GM19043 (cell line): ENCODE measurements at regions not wholly inside any gene's neighbourhood (a gene's known extent, or its start where the extent isn't known, plus 50 kb on each side); places are given as distances from the start of the nearest gene placed in this dataset.
"Not testable (repeated sequence)": the region's sequence is repeated elsewhere in the genome, so short reads cannot be mapped to it uniquely, and the experiment has no call there.

Source experiments
- ATAC-seq: cut with Tn5 transposase; IDR thresholded peaks from one replicate; pipeline ENCODE4 v1.9.1; 2021; ENCODE audit warnings: low read depth; ENCODE audit not compliant: unreplicated experiment

GRCh38 chr9:63813391-63814021 lies 1471.5 kb downstream of the FOXD4L5 start:
- ATAC-seq, result not testable (repeated sequence)

GRCh38 chr9:63812822-63813221 lies 1472.2 kb downstream of the FOXD4L5 start:
- peak; percentile 55 for ATAC-seq

GRCh38 chr9:63804205-63804604 lies 1480.8 kb downstream of the FOXD4L5 start:
- ATAC-seq, result not testable (repeated sequence)

GRCh38 chr9:63794081-63794685 lies 1490.8 kb downstream of the FOXD4L5 start:
- not testable (repeated sequence) for ATAC-seq

GRCh38 chr9:63787454-63787853 lies 1497.6 kb downstream of the FOXD4L5 start:
- not testable (repeated sequence) for ATAC-seq

GRCh38 chr9:63785059-63785458 lies 1500.0 kb downstream of the FOXD4L5 start:
- ATAC-seq, result not testable (repeated sequence)

- not testable (repeated sequence) for ATAC-seq
Observed at GRCh38 chr9:63784421-63784820, 1500.6 kb downstream of the FOXD4L5 start.

GRCh38 chr9:63781817-63782439 lies 1503.1 kb downstream of the FOXD4L5 start:
- peak; percentile 21 for ATAC-seq

GRCh38 chr9:63781390-63781789 lies 1503.6 kb downstream of the FOXD4L5 start:
- peak; percentile 97 for ATAC-seq

- not testable (repeated sequence) for ATAC-seq
Observed at GRCh38 chr9:63776220-63776619, 1508.8 kb downstream of the FOXD4L5 start.

- ATAC-seq, result not testable (repeated sequence)
Observed at GRCh38 chr9:63775092-63775426, 1510.0 kb downstream of the FOXD4L5 start.

GRCh38 chr9:63774369-63775091 lies 1510.5 kb downstream of the FOXD4L5 start:
- ATAC-seq, result not testable (repeated sequence)

GRCh38 chr9:63762230-63762629 lies 1522.8 kb downstream of the FOXD4L5 start:
- not testable (repeated sequence) for ATAC-seq

- ATAC-seq, result not testable (repeated sequence)
Observed at GRCh38 chr9:63729021-63729420, 1556.0 kb downstream of the FOXD4L5 start.

GRCh38 chr9:63728287-63728686 lies 1556.7 kb downstream of the FOXD4L5 start:
- no peak for ATAC-seq

GRCh38 chr9:63708285-63708684 lies 1576.7 kb downstream of the FOXD4L5 start:
- not testable (repeated sequence) for ATAC-seq

- ATAC-seq, result not testable (repeated sequence)
Observed at GRCh38 chr9:63704456-63704855, 1580.6 kb downstream of the FOXD4L5 start.

GRCh38 chr9:63703670-63704069 lies 1581.3 kb downstream of the FOXD4L5 start:
- ATAC-seq, result not testable (repeated sequence)

GRCh38 chr9:63703138-63703665 lies 1581.8 kb downstream of the FOXD4L5 start:
- ATAC-seq, result not testable (repeated sequence)
